ENCODE measurements at regions not wholly inside any gene's neighbourhood (a gene's known extent, or its start where the extent isn't known, plus 50 kb on each side); places are given as distances from the start of the nearest gene placed in this dataset.

DNA sequence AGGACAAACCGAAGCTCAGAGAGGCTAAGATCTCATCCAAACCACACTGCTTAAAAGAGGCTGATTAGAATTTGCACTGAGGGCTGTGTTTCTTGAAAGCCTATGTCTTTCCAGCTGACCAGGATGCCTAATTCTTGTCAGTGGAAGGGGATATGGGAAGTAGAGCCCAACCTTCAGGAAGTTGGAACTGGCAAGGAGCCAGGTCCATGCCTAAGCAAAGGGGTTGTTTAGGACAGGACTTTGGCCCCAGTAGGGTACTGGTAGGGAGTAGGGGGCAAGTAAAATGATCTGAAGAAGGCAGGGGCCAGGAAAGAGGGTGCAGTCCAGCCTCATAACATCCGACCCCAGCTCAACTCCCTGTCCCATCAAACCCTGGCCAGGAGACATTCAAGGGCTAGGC, 130.9 kb downstream of the GAS1 start:
- TF ChIP-seq EZH2 (IDR thresholded peaks at IDR 0.05; ENCODE audit: borderline replicate concordance, insufficient read depth, low read depth, low read length, poor library complexity, severe bottlenecking) = no peak
- TF ChIP-seq, protein P1, sequence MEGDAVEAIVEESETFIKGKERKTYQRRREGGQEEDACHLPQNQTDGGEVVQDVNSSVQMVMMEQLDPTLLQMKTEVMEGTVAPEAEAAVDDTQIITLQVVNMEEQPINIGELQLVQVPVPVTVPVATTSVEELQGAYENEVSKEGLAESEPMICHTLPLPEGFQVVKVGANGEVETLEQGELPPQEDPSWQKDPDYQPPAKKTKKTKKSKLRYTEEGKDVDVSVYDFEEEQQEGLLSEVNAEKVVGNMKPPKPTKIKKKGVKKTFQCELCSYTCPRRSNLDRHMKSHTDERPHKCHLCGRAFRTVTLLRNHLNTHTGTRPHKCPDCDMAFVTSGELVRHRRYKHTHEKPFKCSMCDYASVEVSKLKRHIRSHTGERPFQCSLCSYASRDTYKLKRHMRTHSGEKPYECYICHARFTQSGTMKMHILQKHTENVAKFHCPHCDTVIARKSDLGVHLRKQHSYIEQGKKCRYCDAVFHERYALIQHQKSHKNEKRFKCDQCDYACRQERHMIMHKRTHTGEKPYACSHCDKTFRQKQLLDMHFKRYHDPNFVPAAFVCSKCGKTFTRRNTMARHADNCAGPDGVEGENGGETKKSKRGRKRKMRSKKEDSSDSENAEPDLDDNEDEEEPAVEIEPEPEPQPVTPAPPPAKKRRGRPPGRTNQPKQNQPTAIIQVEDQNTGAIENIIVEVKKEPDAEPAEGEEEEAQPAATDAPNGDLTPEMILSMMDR (IDR thresholded peaks at IDR 0.05) = no peak
